A673 (cell line): ENCODE measurements at regions not wholly inside any gene's neighbourhood (a gene's known extent, or its start where the extent isn't known, plus 50 kb on each side); places are given as distances from the start of the nearest gene placed in this dataset.

Experiments
- CTCF ChIP-seq: fragments of 300-800, 200-600 bp; sonication (generic); conservative IDR thresholded peaks from 2 replicates; pipeline ENCODE4 v1.5.1; 2017; ENCODE audit warnings: low read depth, mild to moderate bottlenecking, antibody characterized with exemption, low read length, moderate library complexity, mixed read lengths
- EZH2 ChIP-seq: fragments of 200-600 bp; sonication (generic); IDR thresholded peaks from 2 replicates; pipeline ENCODE4 v1.6.1; 2017; ENCODE audit warnings: borderline replicate concordance, low read depth, mild to moderate bottlenecking, mixed read lengths, antibody characterized with exemption, low read length; ENCODE audit not compliant: poor library complexity, severe bottlenecking

GRCh38 chr4:111628437-111628836 lies 516.8 kb upstream of the FAM241A start:
- no peak for TF ChIP-seq CTCF
- TF ChIP-seq EZH2: no peak
